H1 (cell line): ENCODE measurements at regions not wholly inside any gene's neighbourhood (a gene's known extent, or its start where the extent isn't known, plus 50 kb on each side); places are given as distances from the start of the nearest gene placed in this dataset.

Experiments used
- CTCF ChIA-PET: fragments of 300-600 bp; sonication (Branson Sonifier 250); formaldehyde crosslinking; loops from one replicate; lab custom pipeline; 2021; ENCODE audit not compliant: partially characterized antibody; lab: Charles Lee
- POLR2A ChIA-PET: fragments of 300-600 bp; sonication (Branson Sonifier 250); formaldehyde crosslinking; loops from one replicate; lab custom pipeline; 2021; ENCODE audit warnings: inconsistent platforms; ENCODE audit not compliant: partially characterized antibody; lab: Charles Lee
- DNase-seq, 2 experiments: peaks; one replicate each; pipeline versions ENCODE4 v3.0.0 to v3.0.0-alpha.2; 2010 to 2022; ENCODE audit warnings: low spot score in 2 of 2, low read depth in 1 of 2, mixed read lengths in 1 of 2
- FAIRE-seq: peaks from 2 replicates; lab custom pipeline; 2011; peaks lifted over from hg19 to GRCh38; lab: Jason Lieb, UNC
- H2AFZ ChIP-seq: 2 replicates; pipeline ENCODE4 v1.8.1; 2012; ENCODE audit warnings: low read length, inconsistent platforms
- H2AK5ac ChIP-seq: 2 replicates; pipeline ENCODE4 v1.6.1; 2013; ENCODE audit warnings: low read depth, low read length
- H2BK120ac ChIP-seq: replicated peaks from 2 replicates; pipeline ENCODE3; 2013; ENCODE audit warnings: low read depth, low read length, inconsistent platforms
- H2BK12ac ChIP-seq: 2 replicates; pipeline ENCODE4 v1.6.1; 2013; ENCODE audit warnings: low read depth, low read length
- H2BK15ac ChIP-seq: 2 replicates; pipeline ENCODE4 v1.6.1; 2013; ENCODE audit warnings: low read length
- H2BK20ac ChIP-seq: 2 replicates; pipeline ENCODE4 v1.6.1; 2013; ENCODE audit warnings: low read length
- H2BK5ac ChIP-seq: 2 replicates; pipeline ENCODE4 v1.6.1; 2013; ENCODE audit warnings: low read depth, low read length
- H3K14ac ChIP-seq: 2 replicates; pipeline ENCODE4 v1.6.1; 2013; ENCODE audit warnings: inconsistent platforms; ENCODE audit not compliant: insufficient read length
- H3K18ac ChIP-seq: 2 replicates; pipeline ENCODE4 v1.6.1; 2013; ENCODE audit warnings: low read length; ENCODE audit errors: extremely low read depth
- H3K23ac ChIP-seq: 2 replicates; pipeline ENCODE4 v1.6.1; 2013; ENCODE audit warnings: inconsistent platforms; ENCODE audit not compliant: insufficient read length
- H3K23me2 ChIP-seq: 2 replicates; pipeline ENCODE4 v1.6.1; 2013; ENCODE audit warnings: low read depth, low read length
- H3K27ac ChIP-seq: 2 replicates; pipeline ENCODE4 v1.6.1; 2011; ENCODE audit warnings: low read depth, low read length, inconsistent platforms
- H3K27me3 ChIP-seq, 4 experiments: replicated peaks in 1 of 4; 1 replicate in 1 of 4; 2 replicates in 3 of 4; pipeline versions ENCODE4 v1.6.1 to v1.8.1; 2011 to 2013; ENCODE audit warnings: low read length in 3 of 4, mild to moderate bottlenecking in 3 of 4, inconsistent platforms in 2 of 4, mixed read lengths in 2 of 4, moderate library complexity in 1 of 4; ENCODE audit not compliant: control insufficient read depth in 3 of 4, insufficient read depth in 3 of 4; ENCODE audit errors: extremely low read depth in 1 of 4
- H3K36me3 ChIP-seq, 4 experiments: 2 replicates each; pipeline versions ENCODE4 v1.6.1 to v1.8.1; 2011 to 2013; ENCODE audit warnings: mild to moderate bottlenecking in 4 of 4, low read length in 3 of 4, moderate library complexity in 2 of 4, control low read depth in 1 of 4, inconsistent platforms in 1 of 4; ENCODE audit not compliant: insufficient read depth in 4 of 4, control insufficient read depth in 2 of 4
- H3K4ac ChIP-seq: replicated peaks from 2 replicates; pipeline ENCODE3; 2013; ENCODE audit warnings: low read length, low read depth, mixed read lengths, inconsistent platforms; ENCODE audit not compliant: insufficient read length
- H3K4me1 ChIP-seq, 4 experiments: replicated peaks in 1 of 4; 1 replicate in 1 of 4; 2 replicates in 3 of 4; pipeline versions ENCODE4 v1.6.1 to v1.8.1; 2011 to 2013; ENCODE audit warnings: low read length in 3 of 4, inconsistent platforms in 2 of 4, mixed read lengths in 1 of 4; ENCODE audit not compliant: insufficient read depth in 4 of 4, control insufficient read depth in 3 of 4
- H3K4me2 ChIP-seq, 2 experiments: 2 replicates each; pipeline versions ENCODE4 v1.6.1 to v1.8.1; 2011 to 2013; ENCODE audit warnings: low read depth in 2 of 2, low read length in 2 of 2, control low read depth in 1 of 2, inconsistent platforms in 1 of 2, mild to moderate bottlenecking in 1 of 2; ENCODE audit not compliant: insufficient read depth in 1 of 2
- H3K4me3 ChIP-seq, 4 experiments: fragments of 200-600, 300-600 bp in 1 of 4; sonication (generic), shearing (Covaris generic), sonication (Bioruptor Twin) in 1 of 4; 2 replicates each; pipeline versions ENCODE4 v1.5.1 to v1.8.1; 2011 to 2016; ENCODE audit warnings: low read length in 4 of 4, low read depth in 3 of 4, control low read depth in 2 of 4, inconsistent platforms in 2 of 4, mild to moderate bottlenecking in 2 of 4, mixed read lengths in 1 of 4, moderate library complexity in 1 of 4; ENCODE audit not compliant: insufficient read depth in 2 of 4; ENCODE audit errors: extremely low read depth in 1 of 4
- H3K56ac ChIP-seq: replicated peaks from 2 replicates; pipeline ENCODE3; 2013; ENCODE audit warnings: low read depth, mild to moderate bottlenecking, mixed read lengths, low read length, inconsistent platforms; ENCODE audit not compliant: insufficient read length
- H3K79me1 ChIP-seq: 2 replicates; pipeline ENCODE4 v1.6.1; 2013; ENCODE audit warnings: low read depth, low read length, control low read depth
- H3K79me2 ChIP-seq, 2 experiments: 2 replicates each; pipeline versions ENCODE4 v1.6.1 to v1.8.1; 2012 to 2013; ENCODE audit warnings: low read length in 2 of 2, mild to moderate bottlenecking in 2 of 2, inconsistent platforms in 1 of 2; ENCODE audit not compliant: insufficient read depth in 2 of 2, control insufficient read depth in 1 of 2
- H3K9ac ChIP-seq, 4 experiments: replicated peaks in 1 of 4; 1 replicate in 1 of 4; 2 replicates in 3 of 4; pipeline versions ENCODE4 v1.6.1 to v1.8.1; 2011 to 2013; ENCODE audit warnings: low read depth in 3 of 4, low read length in 3 of 4, control low read depth in 2 of 4, mild to moderate bottlenecking in 2 of 4, moderate library complexity in 2 of 4, inconsistent platforms in 1 of 4; ENCODE audit errors: extremely low read depth in 1 of 4
- H3K9me3 ChIP-seq, 2 experiments: 2 replicates each; pipeline versions ENCODE4 v1.6.1 to v1.8.1; 2012 to 2013; ENCODE audit warnings: mild to moderate bottlenecking in 2 of 2, moderate library complexity in 2 of 2, control low read depth in 1 of 2, inconsistent platforms in 1 of 2, low read depth in 1 of 2, low read length in 1 of 2, mixed read lengths in 1 of 2; ENCODE audit not compliant: insufficient read depth in 2 of 2
- H4K20me1 ChIP-seq, 2 experiments: replicated peaks in 1 of 2; 2 replicates each; pipeline versions ENCODE3 to v1.8.1; 2011 to 2013; ENCODE audit warnings: inconsistent platforms in 2 of 2, low read length in 2 of 2, mild to moderate bottlenecking in 1 of 2; ENCODE audit not compliant: insufficient read depth in 2 of 2, control insufficient read depth in 1 of 2
- H4K5ac ChIP-seq: 2 replicates; pipeline ENCODE4 v1.6.1; 2013; ENCODE audit warnings: low read length, low read depth, mixed read lengths, inconsistent platforms; ENCODE audit not compliant: insufficient read length
- H4K8ac ChIP-seq: 2 replicates; pipeline ENCODE4 v1.8.0; 2013; ENCODE audit warnings: mild to moderate bottlenecking, moderate library complexity, low read length, inconsistent platforms; ENCODE audit not compliant: insufficient read depth; ENCODE audit errors: extremely low read depth
- H4K91ac ChIP-seq: replicated peaks from 2 replicates; pipeline ENCODE3; 2013; ENCODE audit warnings: low read length, mixed read lengths, inconsistent platforms; ENCODE audit not compliant: insufficient read length
- BRCA1 ChIP-seq: IDR thresholded peaks from 2 replicates; pipeline ENCODE4 v1.6.1; 2012; ENCODE audit warnings: low read depth, low read length, improper control_type of control experiment
- CHD1 ChIP-seq: IDR thresholded peaks from 2 replicates; pipeline ENCODE4 v1.6.1; 2012; ENCODE audit warnings: low read depth, low read length, improper control_type of control experiment
- FOSL1 ChIP-seq: IDR thresholded peaks from 2 replicates; pipeline ENCODE4 v1.6.1; 2011; ENCODE audit warnings: mild to moderate bottlenecking, low read depth, low read length, moderate library complexity; ENCODE audit not compliant: insufficient read depth
- NANOG ChIP-seq: IDR thresholded peaks from 2 replicates; pipeline ENCODE4 v1.6.1; 2011; ENCODE audit warnings: low read length, low read depth, mild to moderate bottlenecking, inconsistent platforms; ENCODE audit not compliant: insufficient read depth, poor library complexity, severe bottlenecking
- PHF8 ChIP-seq: fragments of 200-600 bp; sonication (generic); conservative IDR thresholded peaks from 2 replicates; pipeline ENCODE4 v1.7.1; 2012; ENCODE audit warnings: low read depth, mild to moderate bottlenecking, inconsistent platforms, low read length, moderate library complexity
- RFX5 ChIP-seq: IDR thresholded peaks from 2 replicates; pipeline ENCODE4 v1.6.1; 2011; ENCODE audit warnings: low read depth, low read length, improper control_type of control experiment, borderline replicate concordance
- TCF12 ChIP-seq: IDR thresholded peaks from 2 replicates; pipeline ENCODE4 v1.6.1; 2011; ENCODE audit warnings: low read depth, mild to moderate bottlenecking, low read length
- YY1 ChIP-seq: IDR thresholded peaks from 2 replicates; pipeline ENCODE4 v1.6.1; 2011; ENCODE audit warnings: low read depth, mild to moderate bottlenecking, low read length
- WGBS, 2 experiments: shearing (Covaris generic) in 1 of 2; methylation state at CpG; one replicate each; pipeline versions ENCODE4 v1.1.6 to v1.1.7; 2013 to 2015; ENCODE audit warnings: low lambda C conversion rate in 2 of 2, mixed read lengths in 2 of 2, inconsistent platforms in 1 of 2, low coverage in 1 of 2, missing lambda C conversion rate in 1 of 2; ENCODE audit not compliant: insufficient replicate concordance in 2 of 2, insufficient coverage in 1 of 2, insufficient read length in 1 of 2; ENCODE audit errors: extremely low coverage in 1 of 2, missing lambda C conversion rate in 1 of 2; 5-methylcytosine and 5-hydroxymethylcytosine counted together
- TF ChIP-seq, protein P1 (sequence below), 3 experiments: IDR thresholded peaks; 1 replicate in 2 of 3; 2 replicates in 1 of 3; pipeline versions ENCODE4 v1.5.1 to v1.6.1; 2011; ENCODE audit warnings: low read length in 3 of 3, mild to moderate bottlenecking in 3 of 3, inconsistent platforms in 2 of 3, low read depth in 1 of 3, moderate library complexity in 1 of 3; ENCODE audit not compliant: insufficient read depth in 1 of 3; ENCODE audit errors: control extremely low read depth in 1 of 3
- TF ChIP-seq, protein P2 (sequence below): IDR thresholded peaks from 2 replicates; pipeline ENCODE4 v1.6.1; 2011; ENCODE audit warnings: low read length, improper control_type of control experiment

DNA sequence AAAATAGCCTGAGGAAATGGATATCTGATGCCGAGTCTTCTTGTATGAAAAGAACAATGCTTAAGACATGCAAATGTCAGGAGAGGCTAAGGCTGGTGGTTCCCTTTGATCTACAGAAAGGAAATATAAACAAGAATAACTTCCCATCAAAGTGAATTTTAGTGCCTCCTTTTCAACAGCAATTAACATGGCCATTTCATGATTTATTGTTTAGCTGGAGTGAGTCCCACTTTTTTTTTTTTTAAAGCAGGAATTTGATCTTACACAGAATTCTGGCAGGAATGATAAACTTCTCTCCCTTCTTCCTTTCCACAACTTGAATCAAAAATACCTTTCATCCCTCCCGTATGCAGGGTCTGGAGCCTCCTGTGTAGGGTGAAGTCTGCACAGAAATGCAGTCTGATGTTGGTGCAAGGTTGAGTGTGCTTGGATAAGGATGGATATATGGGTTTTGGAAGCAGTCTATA, 287.0 kb downstream of the MEX3B start:
- peaks cover 0 to 6% (median 0%) of the 10 kb centered on the region in 4 experiments; a peak in 2 of 7 replicates for H3K4me1 ChIP-seq
- H4K91ac ChIP-seq = no peak overlapping the region
- no peak overlapping the region for H3K9ac ChIP-seq
- H4K5ac ChIP-seq = no peak overlapping the region
- H3K27ac ChIP-seq = no peak overlapping the region
- H3K79me1 ChIP-seq = peaks cover 3% of the 10 kb centered on the region; the same call in 1 of the 2 replicates
- no peak overlapping the region for H3K56ac ChIP-seq
- H2BK12ac ChIP-seq = no peak overlapping the region
- no peaks in the 10 kb centered on the region for H3K79me2 ChIP-seq
- H3K4me3 ChIP-seq = no peak overlapping the region
- H2AK5ac ChIP-seq = no peak overlapping the region
- peaks cover 0 to 6% of the 10 kb centered on the region in 2 experiments for H4K20me1 ChIP-seq
- ChIA-PET CTCF (interaction anchor here (1.0 to 1.8 kb wide), 3 partner anchors 13 to 354 kb away, joined by 3 to 4 read pairs (median 3); no protein-coding TSS in a partner anchor), POLR2A (interaction anchor here (1.1 to 1.7 kb wide), 3 partner anchors 8 to 13 kb away, joined by 3 to 4 read pairs (median 3); no protein-coding TSS in a partner anchor)
- no peak overlapping the region for H3K23ac ChIP-seq
- H4K8ac ChIP-seq = no peak overlapping the region
- no peak overlapping the region for H2BK20ac ChIP-seq
- no peak overlapping the region for H3K4me2 ChIP-seq
- no peak overlapping the region for H2AFZ ChIP-seq
- H3K18ac ChIP-seq = no peak overlapping the region
- H3K27me3 ChIP-seq = no peaks in the 10 kb centered on the region
- no peaks in the 10 kb centered on the region for H3K9me3 ChIP-seq
- no peaks in the 10 kb centered on the region for H3K23me2 ChIP-seq
- FAIRE-seq (no peak), DNase-seq (no peak)
- no peak overlapping the region for H2BK15ac ChIP-seq
- 64% methylated on average over 2 of the region's 2 CpGs; no CpG with 5 or more reads in 1 of the 2 experiments for WGBS, 2 experiments
- no peak overlapping the region for H2BK5ac ChIP-seq
- H3K14ac ChIP-seq = no peak overlapping the region
- no peak overlapping the region for H2BK120ac ChIP-seq
- no peak overlapping the region for H3K4ac ChIP-seq
- no peaks in the 10 kb centered on the region for H3K36me3 ChIP-seq
- TF ChIP-seq, protein P1, sequence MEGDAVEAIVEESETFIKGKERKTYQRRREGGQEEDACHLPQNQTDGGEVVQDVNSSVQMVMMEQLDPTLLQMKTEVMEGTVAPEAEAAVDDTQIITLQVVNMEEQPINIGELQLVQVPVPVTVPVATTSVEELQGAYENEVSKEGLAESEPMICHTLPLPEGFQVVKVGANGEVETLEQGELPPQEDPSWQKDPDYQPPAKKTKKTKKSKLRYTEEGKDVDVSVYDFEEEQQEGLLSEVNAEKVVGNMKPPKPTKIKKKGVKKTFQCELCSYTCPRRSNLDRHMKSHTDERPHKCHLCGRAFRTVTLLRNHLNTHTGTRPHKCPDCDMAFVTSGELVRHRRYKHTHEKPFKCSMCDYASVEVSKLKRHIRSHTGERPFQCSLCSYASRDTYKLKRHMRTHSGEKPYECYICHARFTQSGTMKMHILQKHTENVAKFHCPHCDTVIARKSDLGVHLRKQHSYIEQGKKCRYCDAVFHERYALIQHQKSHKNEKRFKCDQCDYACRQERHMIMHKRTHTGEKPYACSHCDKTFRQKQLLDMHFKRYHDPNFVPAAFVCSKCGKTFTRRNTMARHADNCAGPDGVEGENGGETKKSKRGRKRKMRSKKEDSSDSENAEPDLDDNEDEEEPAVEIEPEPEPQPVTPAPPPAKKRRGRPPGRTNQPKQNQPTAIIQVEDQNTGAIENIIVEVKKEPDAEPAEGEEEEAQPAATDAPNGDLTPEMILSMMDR (IDR thresholded peaks at IDR 0.05; ENCODE audit: control extremely low read depth in 1 of 3, insufficient read depth in 1 of 3, low read depth in 1 of 3, low read length in 3 of 3) = no peak
- TF ChIP-seq YY1 = no peak
- TF ChIP-seq NANOG = no peak
- TF ChIP-seq PHF8 = no peak
- TF ChIP-seq BRCA1 = no peak
- TF ChIP-seq FOSL1 = no peak
- TF ChIP-seq TCF12 = no peak
- TF ChIP-seq, protein P2, sequence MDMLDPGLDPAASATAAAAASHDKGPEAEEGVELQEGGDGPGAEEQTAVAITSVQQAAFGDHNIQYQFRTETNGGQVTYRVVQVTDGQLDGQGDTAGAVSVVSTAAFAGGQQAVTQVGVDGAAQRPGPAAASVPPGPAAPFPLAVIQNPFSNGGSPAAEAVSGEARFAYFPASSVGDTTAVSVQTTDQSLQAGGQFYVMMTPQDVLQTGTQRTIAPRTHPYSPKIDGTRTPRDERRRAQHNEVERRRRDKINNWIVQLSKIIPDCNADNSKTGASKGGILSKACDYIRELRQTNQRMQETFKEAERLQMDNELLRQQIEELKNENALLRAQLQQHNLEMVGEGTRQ = no peak
- TF ChIP-seq CHD1 = no peak
- no peak for TF ChIP-seq RFX5
